ENCODE measurements at regions not wholly inside any gene's neighbourhood (a gene's known extent, or its start where the extent isn't known, plus 50 kb on each side); places are given as distances from the start of the nearest gene placed in this dataset.
"Not testable (repeated sequence)": the region's sequence is repeated elsewhere in the genome, so short reads cannot be mapped to it uniquely, and the experiment has no call there.

DNA sequence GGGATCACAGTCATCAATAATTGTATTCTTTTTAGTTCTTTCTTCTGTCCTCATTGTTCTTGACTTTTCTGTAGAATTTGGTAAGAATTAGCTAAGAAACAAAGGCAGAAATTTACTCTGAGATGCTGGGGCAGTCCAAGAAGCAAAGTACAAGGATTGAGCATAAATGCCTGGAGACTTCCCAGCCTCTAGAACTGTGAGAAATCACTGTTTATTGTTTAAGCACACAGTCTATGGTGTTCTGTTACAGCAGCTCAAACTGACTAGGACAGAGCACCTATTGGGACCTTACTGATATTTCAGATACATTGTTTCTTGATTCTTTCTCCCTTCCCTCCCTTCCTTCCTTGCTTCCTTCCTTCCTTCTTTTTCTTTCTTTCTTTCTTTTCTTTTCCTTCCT, 192.7 kb upstream of the SLC35B3 start:
- H3K4me3 ChIP-seq: no peak overlapping the region
- TF ChIP-seq CTCF (IDR thresholded peaks at IDR 0.05 in 4 of 5, conservative IDR thresholded peaks at IDR 0.05 in 1 of 5) (no peak), POLR2A (IDR thresholded peaks at IDR 0.05) (no peak)
- H3K4me1 ChIP-seq: no peaks in the 10 kb centered on the region
- DNase-seq: no peak
- in situ Hi-C loops (cut with MboI; ENCODE audit: low sequenced_read_pairs in 4 of 4): no loop called here
- H3K27ac ChIP-seq: no peak overlapping the region
- no peak for ATAC-seq
- H3K27me3 ChIP-seq: no peaks in the 10 kb centered on the region
- no peaks in the 10 kb centered on the region for H3K36me3 ChIP-seq
- intact Hi-C loops (cut with DNase I; ENCODE audit: low total_unique reads): no loop called here
- H3K9me3 ChIP-seq: no peaks in the 10 kb centered on the region

DNA sequence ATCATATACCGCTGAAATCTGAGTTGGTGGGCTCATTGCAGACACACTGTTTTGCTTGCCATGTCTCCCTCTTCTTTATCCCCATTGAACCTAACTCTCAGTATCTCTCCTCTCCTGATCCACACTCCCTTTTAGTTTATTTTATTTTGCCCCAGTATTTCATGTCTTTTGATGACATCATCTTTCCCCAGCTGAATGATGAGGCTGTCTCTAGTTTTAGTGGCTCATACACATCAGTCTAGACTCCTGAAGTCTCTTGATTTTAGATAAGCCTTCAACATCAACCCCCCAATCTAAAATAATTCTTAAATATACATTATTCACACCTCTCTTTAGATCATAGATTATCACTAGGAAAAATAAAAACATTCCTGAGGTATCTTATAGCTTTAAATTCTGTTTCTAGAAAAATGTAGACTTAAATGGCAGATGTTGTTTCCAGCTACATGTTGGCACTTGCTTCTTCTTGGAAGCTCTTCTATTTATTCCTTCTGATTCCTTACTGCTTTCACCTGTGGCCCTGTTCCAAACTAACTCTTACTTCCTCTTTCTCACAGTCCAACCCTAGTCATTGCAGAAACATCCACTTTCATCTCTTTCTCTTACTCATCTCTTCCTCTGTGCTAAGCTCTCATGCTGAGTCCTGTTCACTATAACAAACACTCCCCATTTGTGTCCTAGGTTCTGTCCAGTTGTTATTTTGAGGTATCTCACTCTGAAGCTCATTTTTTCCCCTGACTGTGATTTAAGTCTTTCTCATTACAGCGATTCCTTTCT, 191.9 kb upstream of the SLC35B3 start:
- Histone ChIP-seq H3K4me1 (no peaks in the 10 kb centered on the region), H3K36me3 (no peaks in the 10 kb centered on the region), H3K27ac (no peak overlapping the region), H3K4me3 (no peak overlapping the region), H3K27me3 (no peaks in the 10 kb centered on the region), H3K9me3 (no peaks in the 10 kb centered on the region)
- no peak for TF ChIP-seq POLR2A (IDR thresholded peaks at IDR 0.05)
- TF ChIP-seq CTCF (IDR thresholded peaks at IDR 0.05 in 4 of 5, conservative IDR thresholded peaks at IDR 0.05 in 1 of 5): no peak
- no peak for ATAC-seq
- intact Hi-C loops (cut with DNase I; ENCODE audit: low total_unique reads): no loop called here
- in situ Hi-C loops (cut with MboI; ENCODE audit: low sequenced_read_pairs in 4 of 4): no loop called here
- DNase-seq: no peak

- H3K4me1 ChIP-seq: no peaks in the 10 kb centered on the region
- ATAC-seq (no peak), DNase-seq (no peak)
- no peak overlapping the region for H3K27ac ChIP-seq
- H3K9me3 ChIP-seq: no peaks in the 10 kb centered on the region
- H3K36me3 ChIP-seq: no peaks in the 10 kb centered on the region
- TF ChIP-seq POLR2A (IDR thresholded peaks at IDR 0.05) (no peak), CTCF (IDR thresholded peaks at IDR 0.05 in 4 of 5, conservative IDR thresholded peaks at IDR 0.05 in 1 of 5) (no peak)
- intact Hi-C loops (cut with DNase I; ENCODE audit: low total_unique reads): no loop called here
- no peaks in the 10 kb centered on the region for H3K27me3 ChIP-seq
- in situ Hi-C loops (cut with MboI; ENCODE audit: low sequenced_read_pairs in 4 of 4): no loop called here
- H3K4me3 ChIP-seq: no peak overlapping the region
These were observed 189.3 kb upstream of the SLC35B3 start for GRCh38 chr6:8624665-8625064.

- Histone ChIP-seq H3K4me1 (no peaks in the 10 kb centered on the region), H3K36me3 (no peaks in the 10 kb centered on the region), H3K27ac (no peak overlapping the region), H3K9me3 (no peaks in the 10 kb centered on the region), H3K27me3 (no peaks in the 10 kb centered on the region), H3K4me3 (no peak overlapping the region)
- in situ Hi-C loops (cut with MboI; ENCODE audit: low sequenced_read_pairs in 4 of 4) (no loop called here), intact Hi-C loops (cut with DNase I; ENCODE audit: low total_unique reads) (no loop called here)
- DNase-seq (no peak), ATAC-seq (no peak)
- no peak for TF ChIP-seq CTCF (IDR thresholded peaks at IDR 0.05 in 4 of 5, conservative IDR thresholded peaks at IDR 0.05 in 1 of 5)
- TF ChIP-seq POLR2A (IDR thresholded peaks at IDR 0.05): no peak
These were observed 188.1 kb upstream of the SLC35B3 start for GRCh38 chr6:8623441-8623840.

DNA sequence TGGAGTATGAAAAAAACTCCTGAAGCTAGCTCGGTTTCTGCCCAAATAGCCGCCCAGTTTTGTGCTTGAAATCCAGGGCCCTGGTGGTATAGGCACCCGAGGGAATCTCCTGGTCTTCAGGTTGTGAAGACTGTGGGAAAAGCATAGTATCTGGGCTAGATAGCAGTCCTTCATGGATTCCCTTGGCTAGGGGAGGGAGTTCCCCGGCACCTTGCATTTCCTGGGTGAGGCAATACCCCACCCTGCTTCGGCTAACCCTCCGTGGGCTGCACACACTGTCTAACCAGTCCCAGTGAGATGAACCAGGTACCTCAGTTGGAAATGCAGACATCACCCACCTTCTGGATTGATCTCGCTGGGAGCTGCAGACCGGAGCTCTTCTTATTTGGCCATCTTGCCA, 184.5 kb upstream of the SLC35B3 start:
- no peak for ATAC-seq
- no peak for TF ChIP-seq CTCF (IDR thresholded peaks at IDR 0.05 in 4 of 5, conservative IDR thresholded peaks at IDR 0.05 in 1 of 5)
- intact Hi-C loops (cut with DNase I; ENCODE audit: low total_unique reads): no loop called here
- in situ Hi-C loops (cut with MboI; ENCODE audit: low sequenced_read_pairs in 4 of 4): no loop called here
- Histone ChIP-seq H3K4me3 (no peak overlapping the region), H3K27me3 (no peaks in the 10 kb centered on the region), H3K27ac (no peak overlapping the region), H3K9me3 (no peaks in the 10 kb centered on the region), H3K4me1 (no peaks in the 10 kb centered on the region), H3K36me3 (no peaks in the 10 kb centered on the region)
- DNase-seq: no peak

GRCh38 chr6:8619408-8619807, 184.1 kb upstream of the SLC35B3 start:
- H3K4me1 ChIP-seq; ATAC-seq; in situ Hi-C loops (cut with MboI; ENCODE audit: low sequenced_read_pairs in 4 of 4): not testable (repeated sequence)

More at GRCh38 chr6:8619408-8619807, 184.1 kb upstream of the SLC35B3 start:
- H3K4me3 ChIP-seq; H3K27me3 ChIP-seq; intact Hi-C loops (cut with DNase I; ENCODE audit: low total_unique reads); H3K9me3 ChIP-seq; DNase-seq; H3K36me3 ChIP-seq; H3K27ac ChIP-seq: not testable (repeated sequence)

Data from gastrocnemius medialis (tissue), 4 donors.